HCT116 (cell line): ENCODE measurements at regions not wholly inside any gene's neighbourhood (a gene's known extent, or its start where the extent isn't known, plus 50 kb on each side); places are given as distances from the start of the nearest gene placed in this dataset.

Source experiments
- ATAC-seq: fragments of 200-7000 bp; cut with Tn5 transposase; 2 replicates; pipeline ENCODE4 v1.9.1; 2020; ENCODE audit warnings: mild to moderate bottlenecking, moderate library complexity
- BruUV-seq: library from RNA; stranded (reverse); fragments of 400-500 nt; replicated peaks from 2 replicates; lab custom pipeline; 2021; lab: Mats Ljungman, UMichigan
- CTCF ChIA-PET: fragments of 300-600 bp; sonication (Branson Sonifier 250); formaldehyde crosslinking; loops from one replicate; lab custom pipeline; 2021; ENCODE audit warnings: antibody characterized with exemption; lab: Charles Lee
- POLR2A ChIA-PET: fragments of 300-600, 350-600 bp; sonication (Branson Sonifier 250); formaldehyde crosslinking; loops from one replicate; lab custom pipeline; 2021; ENCODE audit warnings: antibody characterized with exemption; lab: Charles Lee
- RAD21 ChIA-PET, 2 experiments: fragments of 300-600 bp; sonication (Branson Sonifier 250); formaldehyde crosslinking; loops; one replicate each; lab custom pipeline; 2023; ENCODE audit warnings: low total read pairs in 2 of 2; ENCODE audit not compliant: uncharacterized antibody in 2 of 2, unreplicated experiment in 2 of 2, low non-redundant PET in 1 of 2; lab: Charles Lee
- DNase-seq: peaks from one replicate; pipeline ENCODE4 v3.0.0-alpha.2; 2010; ENCODE audit warnings: low read depth, low spot score
- H2AFZ ChIP-seq: fragments of 200-600 bp; shearing (Covaris generic), sonication (generic); 2 replicates; pipeline ENCODE4 v1.6.1; 2017; ENCODE audit warnings: low read depth, mixed run types, mixed read lengths, antibody characterized with exemption, low read length; ENCODE audit not compliant: poor library complexity, severe bottlenecking
- H3K27ac ChIP-seq: 2 replicates; pipeline ENCODE4 v1.5.1; 2012; ENCODE audit warnings: low read depth, low read length
- H3K27me3 ChIP-seq: fragments of 200-600 bp; sonication (generic); 2 replicates; pipeline ENCODE4 v1.6.1; 2016; ENCODE audit warnings: mixed run types, low read length, mixed read lengths; ENCODE audit not compliant: insufficient read depth
- H3K36me3 ChIP-seq, 2 experiments: fragments of 200-500 bp in 1 of 2; fragments of 200-600 bp in 1 of 2; sonication (Bioruptor generic) in 1 of 2; sonication (generic) in 1 of 2; 2 replicates each; pipeline versions ENCODE4 v1.5.1 to v1.6.1; 2014 to 2016; ENCODE audit warnings: low read length in 2 of 2, inconsistent platforms in 1 of 2, mixed read lengths in 1 of 2, mixed run types in 1 of 2; ENCODE audit not compliant: insufficient read depth in 2 of 2, control insufficient read depth in 1 of 2
- H3K4me1 ChIP-seq, 2 experiments: fragments of 200-600 bp in 1 of 2; sonication (generic) in 1 of 2; 2 replicates each; pipeline versions ENCODE4 v1.5.1 to v1.6.1; 2012 to 2017; ENCODE audit warnings: low read length in 2 of 2, inconsistent platforms in 1 of 2, mild to moderate bottlenecking in 1 of 2, mixed read lengths in 1 of 2, mixed run types in 1 of 2, moderate library complexity in 1 of 2; ENCODE audit not compliant: insufficient read depth in 2 of 2, control insufficient read depth in 1 of 2
- H3K4me2 ChIP-seq: fragments of 200-600 bp; sonication (generic); 2 replicates; pipeline ENCODE4 v1.6.1; 2017; ENCODE audit warnings: mixed run types, low read length, mixed read lengths
- H3K4me3 ChIP-seq, 2 experiments: fragments of 200-600 bp in 1 of 2; sonication (generic) in 1 of 2; replicated peaks in 1 of 2; 2 replicates each; pipeline ENCODE4 v1.5.1; 2011 to 2016; ENCODE audit warnings: low read length in 2 of 2, control low read depth in 1 of 2, low read depth in 1 of 2, mild to moderate bottlenecking in 1 of 2, mixed read lengths in 1 of 2, mixed run types in 1 of 2
- H3K79me2 ChIP-seq: fragments of 200-600 bp; sonication (generic); 2 replicates; pipeline ENCODE4 v1.6.1; 2017; ENCODE audit warnings: mild to moderate bottlenecking, mixed run types, low read length, moderate library complexity, mixed read lengths; ENCODE audit not compliant: insufficient read depth
- H3K9ac ChIP-seq: fragments of 200-600 bp; sonication (generic); 2 replicates; pipeline ENCODE4 v1.6.1; 2016; ENCODE audit warnings: low read length, mixed read lengths
- H3K9me2 ChIP-seq: fragments of 200-600 bp; sonication (generic), shearing (Covaris generic); 2 replicates; pipeline ENCODE4 v1.6.1; 2017; ENCODE audit warnings: mixed run types, mild to moderate bottlenecking, moderate library complexity; ENCODE audit not compliant: insufficient read depth
- H3K9me3 ChIP-seq, 2 experiments: fragments of 200-500 bp in 1 of 2; fragments of 200-600 bp in 1 of 2; sonication (Bioruptor generic) in 1 of 2; sonication (generic) in 1 of 2; 2 replicates each; pipeline ENCODE4 v1.6.1; 2014 to 2017; ENCODE audit warnings: low read length in 2 of 2, mixed read lengths in 2 of 2, inconsistent platforms in 1 of 2, low read depth in 1 of 2, mild to moderate bottlenecking in 1 of 2, mixed run types in 1 of 2, moderate library complexity in 1 of 2; ENCODE audit not compliant: control insufficient read depth in 1 of 2, insufficient read depth in 1 of 2
- H4K20me1 ChIP-seq: fragments of 200-600 bp; sonication (generic), shearing (Covaris generic); 2 replicates; pipeline ENCODE4 v1.6.1; 2017; ENCODE audit warnings: mixed run types, mild to moderate bottlenecking, moderate library complexity; ENCODE audit not compliant: insufficient read depth
- ATF3 ChIP-seq: IDR thresholded peaks from 2 replicates; pipeline ENCODE4 v1.6.1; 2012
- CBX3 ChIP-seq: IDR thresholded peaks from 2 replicates; pipeline ENCODE4 v1.6.1; 2012; ENCODE audit warnings: low read depth
- CEBPB ChIP-seq: IDR thresholded peaks from 2 replicates; pipeline ENCODE4 v1.6.1; 2012; ENCODE audit warnings: low read depth
- CTCF ChIP-seq, 3 experiments: fragments of 200-600 bp in 1 of 3; sonication (generic) in 1 of 3; IDR thresholded peaks in 2 of 3; conservative IDR thresholded peaks in 1 of 3; 2 replicates each; pipeline ENCODE4 v1.5.1; 2012 to 2017; ENCODE audit warnings: low read depth in 2 of 3, low read length in 2 of 3, antibody characterized with exemption in 1 of 3, borderline replicate concordance in 1 of 3, control low read depth in 1 of 3, mild to moderate bottlenecking in 1 of 3, mixed read lengths in 1 of 3, mixed run types in 1 of 3, moderate library complexity in 1 of 3; ENCODE audit not compliant: insufficient read depth in 1 of 3
- EGR1 ChIP-seq: IDR thresholded peaks from 2 replicates; pipeline ENCODE4 v1.6.1; 2012; ENCODE audit warnings: low read depth
- EZH2 ChIP-seq: fragments of 200-600 bp; sonication (generic); IDR thresholded peaks from 2 replicates; pipeline ENCODE4 v1.6.1; 2017; ENCODE audit warnings: antibody characterized with exemption, mixed run types
- EZH2phosphoT487 ChIP-seq: fragments of 200-600 bp; IDR thresholded peaks from 2 replicates; pipeline ENCODE4 v1.6.1; 2018; ENCODE audit warnings: antibody characterized with exemption, borderline replicate concordance
- FOSL1 ChIP-seq: IDR thresholded peaks from 2 replicates; pipeline ENCODE4 v1.6.1; 2012; ENCODE audit warnings: low read depth
- JUND ChIP-seq: IDR thresholded peaks from 2 replicates; pipeline ENCODE4 v1.6.1; 2012
- MAX ChIP-seq: IDR thresholded peaks from 2 replicates; pipeline ENCODE4 v1.6.1; 2012
- POLR2A ChIP-seq: IDR thresholded peaks from 2 replicates; pipeline ENCODE4 v1.7.0; 2011; ENCODE audit warnings: borderline replicate concordance; ENCODE audit not compliant: insufficient read depth, insufficient read length; ENCODE audit errors: extremely low read depth
- POLR2AphosphoS5 ChIP-seq: IDR thresholded peaks from 2 replicates; pipeline ENCODE4 v1.6.1; 2011; ENCODE audit warnings: mild to moderate bottlenecking, low read depth, low read length, moderate library complexity
- RAD21 ChIP-seq: IDR thresholded peaks from 2 replicates; pipeline ENCODE4 v1.6.1; 2012; ENCODE audit warnings: low read depth, mild to moderate bottlenecking
- REST ChIP-seq: IDR thresholded peaks from 2 replicates; pipeline ENCODE4 v1.6.1; 2012; ENCODE audit warnings: low read depth
- SIN3A ChIP-seq: IDR thresholded peaks from 2 replicates; pipeline ENCODE4 v1.6.1; 2012; ENCODE audit warnings: low read depth
- SP1 ChIP-seq: IDR thresholded peaks from 2 replicates; pipeline ENCODE4 v1.6.1; 2012; ENCODE audit warnings: low read depth
- SRF ChIP-seq: IDR thresholded peaks from 2 replicates; pipeline ENCODE4 v1.6.1; 2012; ENCODE audit warnings: low read depth
- TCF7L2 ChIP-seq: IDR thresholded peaks from 2 replicates; pipeline ENCODE4 v1.7.0; 2011; ENCODE audit warnings: borderline replicate concordance, inconsistent platforms; ENCODE audit not compliant: insufficient read depth, insufficient read length; ENCODE audit errors: extremely low read depth
- YY1 ChIP-seq: IDR thresholded peaks from 2 replicates; pipeline ENCODE4 v1.6.1; 2011; ENCODE audit warnings: low read length, low read depth, moderate library complexity, mild to moderate bottlenecking; ENCODE audit not compliant: insufficient replicate concordance; ENCODE audit errors: extremely low read depth
- ZFX ChIP-seq: fragments of 450-650 bp; IDR thresholded peaks from 2 replicates; pipeline ENCODE4 v1.6.1; 2017
- intact Hi-C: fragments of 100-400 bp; cut with micrococcal nuclease; formaldehyde crosslinking; loops from 2 replicates; pipeline ENCODE4 v1.10.0; 2022

- Histone ChIP-seq H3K9ac (no peak overlapping the region), H3K4me3 (no peak overlapping the region), H4K20me1 (no peaks in the 10 kb centered on the region), H3K36me3 (no peaks in the 10 kb centered on the region), H3K27ac (no peak overlapping the region), H3K9me3 (no peaks in the 10 kb centered on the region), H3K27me3 (no peaks in the 10 kb centered on the region), H3K9me2 (no peaks in the 10 kb centered on the region), H3K4me1 (no peaks in the 10 kb centered on the region), H3K4me2 (no peak overlapping the region), H3K79me2 (no peaks in the 10 kb centered on the region), H2AFZ (peak overlapping the region; percentile 71)
- CTCF ChIA-PET = no interaction called here
- RAD21 ChIA-PET = no interaction called here
- TF ChIP-seq REST (no peak), CBX3 (no peak), SIN3A (no peak), FOSL1 (no peak), SRF (no peak), EZH2 (no peak), EGR1 (no peak), JUND (no peak), POLR2AphosphoS5 (no peak), YY1 (no peak), CTCF (IDR thresholded peaks at IDR 0.05 in 2 of 3, conservative IDR thresholded peaks at IDR 0.05 in 1 of 3; ENCODE audit: borderline replicate concordance in 1 of 3, insufficient read depth in 1 of 3, low read depth in 2 of 3, low read length in 2 of 3) (no peak), ZFX (no peak), ATF3 (no peak), EZH2phosphoT487 (no peak), SP1 (no peak), MAX (no peak), POLR2A (no peak), CEBPB (no peak), TCF7L2 (no peak), RAD21 (no peak)
- no peak for ATAC-seq
- DNase-seq = no peak
- intact Hi-C loops = no loop called here
- no TSS peak for BruUV-seq
- POLR2A ChIA-PET = no interaction called here
Observed at GRCh38 chr7:81583090-81583489, 186.8 kb downstream of the HGF start.
